HAP-1 (cell line): ENCODE measurements at regions not wholly inside any gene's neighbourhood (a gene's known extent, or its start where the extent isn't known, plus 50 kb on each side); places are given as distances from the start of the nearest gene placed in this dataset.

Experiments used
- DNase-seq, 2 experiments: peaks; one replicate each; pipeline ENCODE4 v3.0.0-alpha.2; 2016 to 2020; ENCODE audit warnings: low spot score in 2 of 2
- H3K27me3 ChIP-seq: fragments of 250-450 bp; sonication (Bioruptor Pico); 2 replicates; pipeline ENCODE4 v1.5.1; 2020; ENCODE audit warnings: low read depth, mild to moderate bottlenecking, moderate library complexity
- H3K36me3 ChIP-seq: fragments of 250-450 bp; sonication (Bioruptor Pico); replicated peaks from 2 replicates; pipeline ENCODE4 v1.5.1; 2020; ENCODE audit warnings: mild to moderate bottlenecking
- H3K4me1 ChIP-seq: fragments of 250-450 bp; sonication (Bioruptor Pico); 2 replicates; pipeline ENCODE4 v1.5.1; 2020; ENCODE audit warnings: mild to moderate bottlenecking
- H3K4me3 ChIP-seq: fragments of 250-450 bp; sonication (Bioruptor Pico); 2 replicates; pipeline ENCODE4 v1.5.1; 2020; ENCODE audit warnings: mild to moderate bottlenecking, moderate library complexity
- H3K9me3 ChIP-seq: fragments of 250-450 bp; sonication (Bioruptor Pico); 2 replicates; pipeline ENCODE4 v1.5.1; 2020; ENCODE audit warnings: mild to moderate bottlenecking, moderate library complexity
- in situ Hi-C: fragments of 300-500 bp; cut with MboI; formaldehyde crosslinking; loops from 3 replicates; pipeline ENCODE4 v1.14.3; 2020; ENCODE audit warnings: low sequenced_read_pairs, inconsistent platforms, mixed read lengths

DNA sequence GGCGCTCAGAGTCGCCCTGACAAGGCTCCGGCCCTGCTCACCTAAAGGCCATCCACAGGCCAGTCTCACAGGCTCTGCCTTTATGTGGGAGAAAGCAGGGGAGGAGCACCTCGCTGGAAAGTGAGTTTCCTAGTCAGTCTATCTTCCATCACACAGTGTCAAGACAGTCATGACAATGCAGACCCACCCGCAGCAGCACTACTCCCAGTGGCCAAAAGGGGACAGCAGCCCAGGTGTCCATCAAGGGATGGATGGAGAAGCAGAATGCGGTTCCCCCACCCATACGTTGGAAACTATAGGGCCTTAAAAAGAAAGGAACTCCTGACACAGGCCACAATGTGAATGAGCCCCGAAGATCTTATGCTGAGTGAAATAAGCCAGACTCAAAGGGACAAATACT is 226.8 kb downstream of the ENGASE start:
- in situ Hi-C loops, result no loop called here
- Histone ChIP-seq H3K4me1 (no peaks in the 10 kb centered on the region), H3K36me3 (no peaks in the 10 kb centered on the region), H3K9me3 (no peaks in the 10 kb centered on the region), H3K4me3 (no peak overlapping the region), H3K27me3 (peaks cover 22% of the 10 kb centered on the region)
- DNase-seq, result no peak

DNA sequence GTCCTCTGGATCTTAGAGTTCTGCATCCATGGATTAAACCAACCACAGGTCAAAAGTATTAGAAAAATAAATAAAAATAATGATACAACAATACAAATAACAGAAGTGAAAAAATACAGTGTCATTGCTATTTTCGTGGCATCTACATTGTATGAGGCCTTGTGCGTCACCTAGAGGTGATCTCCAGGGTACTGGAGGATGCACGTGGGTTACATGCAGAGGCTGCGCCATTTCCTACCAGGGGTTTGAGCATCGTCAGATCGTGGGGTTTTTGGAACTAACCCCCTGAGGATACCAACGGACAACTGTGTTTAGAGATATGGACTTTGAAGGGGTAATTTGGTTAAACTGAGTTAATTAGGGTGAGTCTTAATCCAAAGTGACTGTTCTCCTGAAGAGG is 224.7 kb downstream of the ENGASE start:
- Histone ChIP-seq H3K4me1 (no peaks in the 10 kb centered on the region), H3K36me3 (no peaks in the 10 kb centered on the region), H3K9me3 (no peaks in the 10 kb centered on the region), H3K4me3 (no peak overlapping the region), H3K27me3 (peaks cover 10% of the 10 kb centered on the region)
- no peak for DNase-seq
- in situ Hi-C loops, result no loop called here

DNA sequence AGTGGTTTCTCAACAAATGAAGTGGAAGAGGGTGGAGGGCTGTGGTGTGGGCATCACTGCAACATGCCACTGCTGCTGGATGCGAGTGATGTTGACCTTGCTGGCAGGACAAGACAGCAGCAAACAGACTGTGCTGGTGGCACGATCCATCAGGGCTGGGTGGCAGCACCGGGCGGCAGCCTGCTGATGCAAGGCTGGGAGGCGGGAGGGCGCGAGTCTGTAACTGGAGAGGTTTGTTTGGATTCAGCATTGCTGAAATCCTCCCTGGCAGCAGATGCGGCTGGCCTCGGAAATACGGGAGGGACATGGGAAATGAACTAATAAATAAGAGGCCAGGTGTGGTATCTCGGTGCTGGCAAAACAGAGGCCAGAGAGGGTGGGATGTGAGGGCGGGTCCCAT is 224.2 kb downstream of the ENGASE start:
- DNase-seq, result no peak

DNA sequence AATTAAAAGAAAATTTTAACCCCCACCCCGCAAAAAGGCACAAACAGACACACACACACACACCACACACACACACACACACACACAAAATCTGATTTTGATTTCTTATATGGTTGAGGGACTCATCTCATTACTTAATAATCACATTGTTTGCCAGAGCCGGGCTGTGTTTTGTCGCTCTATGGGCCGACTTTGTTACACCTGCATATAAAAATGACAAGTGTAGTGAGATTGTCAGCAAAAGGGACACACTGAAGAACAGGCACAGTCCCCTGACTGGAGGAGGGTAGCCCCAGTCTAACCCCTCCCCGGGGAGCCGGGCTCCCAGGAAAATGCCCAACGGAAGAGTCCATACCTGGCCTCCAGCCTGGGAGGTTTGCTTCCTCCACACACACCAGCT is 221.6 kb downstream of the ENGASE start:
- Histone ChIP-seq H3K27me3 (peaks cover 5% of the 10 kb centered on the region; the same call in 1 of the 2 replicates), H3K4me1 (no peaks in the 10 kb centered on the region), H3K9me3 (no peaks in the 10 kb centered on the region), H3K4me3 (no peak overlapping the region), H3K36me3 (no peaks in the 10 kb centered on the region)
- in situ Hi-C loops, result no loop called here
- DNase-seq, result no peak

More for the DNA sequence above, 224.2 kb downstream of the ENGASE start:
- Histone ChIP-seq H3K36me3 (no peaks in the 10 kb centered on the region), H3K9me3 (no peaks in the 10 kb centered on the region), H3K4me1 (no peaks in the 10 kb centered on the region), H3K27me3 (peaks cover 5% of the 10 kb centered on the region; the same call in 1 of the 2 replicates), H3K4me3 (no peak overlapping the region)
- in situ Hi-C loops, result no loop called here

DNA sequence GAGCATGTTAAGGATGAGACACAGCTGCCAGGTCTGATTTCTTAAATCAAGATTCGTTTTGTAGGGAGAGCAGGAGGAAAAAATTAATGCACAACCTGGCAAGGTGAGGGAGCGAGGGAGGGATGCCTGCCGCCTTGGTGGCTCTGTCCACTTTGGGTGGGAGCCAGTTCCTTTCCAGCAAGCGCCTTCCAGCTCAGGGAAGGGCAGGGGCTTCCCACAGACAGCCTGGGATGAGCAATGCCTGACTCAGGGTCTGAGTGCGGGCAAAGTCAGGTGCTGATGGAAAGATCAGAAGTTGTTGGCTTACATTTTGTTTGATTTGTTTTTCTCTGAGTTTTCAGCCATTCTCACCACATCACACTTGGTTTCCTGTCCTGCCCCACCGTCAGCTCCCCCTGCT is 220.7 kb downstream of the ENGASE start:
- in situ Hi-C loops, result no loop called here
- Histone ChIP-seq H3K36me3 (no peaks in the 10 kb centered on the region), H3K9me3 (no peaks in the 10 kb centered on the region), H3K4me1 (no peaks in the 10 kb centered on the region), H3K27me3 (peaks cover 3% of the 10 kb centered on the region; the same call in 1 of the 2 replicates), H3K4me3 (no peak overlapping the region)
- no peak for DNase-seq

DNA sequence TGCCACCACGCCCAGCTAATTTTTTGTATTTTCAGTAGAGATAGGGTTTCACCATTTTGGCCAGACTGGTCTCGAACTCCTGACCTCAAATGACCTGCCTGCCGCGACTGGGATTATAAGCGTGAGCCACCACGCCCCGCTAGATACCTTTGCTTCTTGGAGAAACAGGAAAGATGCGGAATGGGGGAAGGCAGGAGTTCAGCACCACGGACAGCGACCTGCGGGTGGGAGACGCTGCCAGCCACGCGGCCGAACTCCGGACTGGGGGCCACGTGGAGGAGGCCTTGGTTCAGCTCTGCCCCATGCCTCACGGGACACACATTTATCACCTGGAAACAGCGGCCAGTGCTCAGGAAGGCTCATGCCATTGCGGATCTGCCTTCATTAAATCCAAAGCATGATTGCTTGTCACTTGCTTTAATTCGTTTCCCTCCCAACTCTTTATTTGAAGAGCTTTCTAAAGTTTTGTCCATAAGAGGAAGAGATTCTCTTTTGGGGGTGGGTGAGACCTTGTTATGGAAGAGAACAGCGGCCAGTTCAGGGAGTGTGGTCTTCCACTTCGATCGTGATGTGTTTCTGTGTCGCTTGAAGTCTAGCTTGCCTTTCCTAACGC is 219.9 kb downstream of the ENGASE start:
- Histone ChIP-seq H3K36me3 (no peaks in the 10 kb centered on the region), H3K4me3 (no peak overlapping the region), H3K4me1 (no peaks in the 10 kb centered on the region), H3K27me3 (no peaks in the 10 kb centered on the region; the same call in 1 of the 2 replicates), H3K9me3 (no peaks in the 10 kb centered on the region)
- peak; percentile 41 to 87 for DNase-seq
- in situ Hi-C loops, result no loop called here

DNA sequence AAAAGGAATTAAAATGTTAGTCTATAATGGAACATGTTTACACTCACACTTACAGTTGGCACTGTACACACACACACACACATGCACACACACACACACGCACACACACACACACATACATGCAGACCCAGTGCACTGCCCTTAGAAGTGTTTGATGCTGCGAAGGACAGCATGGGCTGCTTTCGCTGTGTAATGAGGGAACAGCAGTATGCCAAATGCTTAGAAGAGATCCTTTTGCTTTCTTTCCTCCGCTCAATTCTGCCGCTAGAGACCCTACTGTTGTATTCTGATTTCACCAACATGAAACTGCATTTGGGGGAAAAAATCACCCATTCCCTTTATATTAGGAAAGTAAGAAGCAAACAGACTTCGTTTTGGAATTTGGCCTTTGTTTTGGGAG is 217.9 kb downstream of the ENGASE start:
- Histone ChIP-seq H3K4me1 (no peaks in the 10 kb centered on the region), H3K9me3 (no peaks in the 10 kb centered on the region), H3K4me3 (no peak overlapping the region), H3K27me3 (no peaks in the 10 kb centered on the region; the same call in 1 of the 2 replicates), H3K36me3 (no peaks in the 10 kb centered on the region)
- DNase-seq, result no peak
- in situ Hi-C loops, result no loop called here

DNA sequence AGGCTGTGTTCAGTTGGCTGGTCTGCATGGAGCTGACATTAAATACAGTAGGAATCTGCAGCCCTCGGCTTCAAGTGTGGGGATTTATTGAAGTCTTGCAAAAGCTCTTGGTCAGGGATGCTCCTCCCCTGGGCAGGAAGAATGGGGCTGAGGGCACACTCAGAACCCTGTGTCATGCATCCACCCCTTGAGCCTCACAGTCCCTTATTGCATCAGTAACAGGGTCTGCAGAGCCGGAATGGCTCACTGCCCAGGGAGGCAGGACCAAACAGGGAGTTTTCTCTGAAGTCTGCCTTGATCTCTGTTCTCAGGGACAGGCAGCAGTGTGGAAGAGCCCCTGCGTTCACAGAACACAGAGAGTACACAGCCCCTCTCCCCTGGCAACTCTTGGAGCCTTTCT is 216.8 kb downstream of the ENGASE start:
- H3K36me3 ChIP-seq, result no peaks in the 10 kb centered on the region
- in situ Hi-C loops, result no loop called here
- DNase-seq, result no peak
- H3K4me3 ChIP-seq, result no peak overlapping the region
- H3K27me3 ChIP-seq, result no peaks in the 10 kb centered on the region; the same call in 1 of the 2 replicates
- H3K9me3 ChIP-seq, result no peaks in the 10 kb centered on the region
- H3K4me1 ChIP-seq, result no peaks in the 10 kb centered on the region

DNA sequence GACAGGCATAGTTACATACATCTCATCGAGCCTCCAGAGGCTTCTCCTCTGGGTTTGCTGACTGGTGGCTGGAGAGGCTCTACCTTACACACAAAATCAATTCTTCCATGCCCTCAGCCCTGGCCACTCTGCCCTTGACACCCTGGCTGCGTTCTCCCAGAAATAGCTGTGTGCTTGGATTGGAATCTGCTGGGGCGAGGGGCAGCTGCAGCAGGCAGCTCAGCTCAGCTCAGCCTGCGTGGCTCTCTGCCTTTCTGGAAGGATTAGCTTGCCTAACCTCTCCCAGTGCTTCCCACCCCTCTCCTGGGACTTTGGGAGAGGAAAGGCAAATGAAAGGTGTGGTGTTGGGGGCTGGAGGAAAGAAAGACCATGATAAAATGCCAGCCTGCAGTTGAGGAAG is 216.1 kb downstream of the ENGASE start:
- Histone ChIP-seq H3K36me3 (no peaks in the 10 kb centered on the region), H3K27me3 (no peaks in the 10 kb centered on the region), H3K9me3 (no peaks in the 10 kb centered on the region), H3K4me1 (no peaks in the 10 kb centered on the region), H3K4me3 (no peak overlapping the region)
- DNase-seq, result no peak
- in situ Hi-C loops, result no loop called here

DNA sequence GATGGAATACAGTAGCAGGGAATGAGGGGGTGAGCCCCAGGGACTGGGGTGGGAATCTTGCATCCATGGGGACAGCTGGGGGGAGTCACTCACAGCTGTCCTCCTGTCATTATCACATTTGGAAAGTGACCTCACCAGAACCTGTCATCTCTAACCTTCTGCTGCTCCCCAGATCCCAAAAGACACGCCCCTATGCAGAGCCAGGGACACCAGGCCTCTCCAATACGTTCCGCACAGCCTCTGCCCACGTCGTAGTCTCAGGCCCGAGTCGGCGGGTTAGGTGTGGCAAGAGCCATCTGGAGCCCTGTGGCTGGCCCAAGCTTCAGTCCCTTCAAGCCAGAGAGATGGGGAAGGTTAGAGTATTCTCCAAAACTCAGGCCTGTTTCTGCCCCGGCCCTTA is 214.3 kb downstream of the ENGASE start:
- Histone ChIP-seq H3K4me1 (no peaks in the 10 kb centered on the region), H3K4me3 (no peak overlapping the region), H3K9me3 (no peaks in the 10 kb centered on the region), H3K27me3 (peaks cover 8% of the 10 kb centered on the region; the same call in 1 of the 2 replicates), H3K36me3 (no peaks in the 10 kb centered on the region)
- in situ Hi-C loops, result no loop called here
- no peak for DNase-seq

DNA sequence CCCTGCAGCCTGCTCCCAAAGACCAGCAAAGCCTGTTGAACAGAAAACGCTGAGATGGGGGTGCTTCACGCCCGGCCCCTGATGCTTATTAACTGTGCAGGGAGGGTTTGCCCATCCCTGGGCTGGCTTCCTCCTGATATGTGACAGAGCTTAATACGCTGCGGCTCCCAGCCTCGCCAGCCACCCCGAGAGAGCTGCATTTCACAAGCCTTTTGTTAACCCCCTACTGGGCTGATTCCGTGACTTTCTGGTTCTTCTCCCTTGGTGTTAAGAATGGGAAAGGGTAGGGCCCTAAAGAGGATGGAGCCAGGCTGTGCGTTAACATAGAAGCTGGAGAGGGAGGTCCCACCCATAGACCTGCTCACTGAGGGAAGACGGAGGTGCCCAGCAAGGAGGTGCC is 211.8 kb downstream of the ENGASE start:
- in situ Hi-C loops, result no loop called here
- peaks cover 25% of the 10 kb centered on the region for H3K27me3 ChIP-seq
- no peaks in the 10 kb centered on the region for H3K9me3 ChIP-seq
- no peak overlapping the region for H3K4me3 ChIP-seq
- H3K4me1 ChIP-seq, result no peaks in the 10 kb centered on the region
- DNase-seq, result no peak
- no peaks in the 10 kb centered on the region for H3K36me3 ChIP-seq

DNA sequence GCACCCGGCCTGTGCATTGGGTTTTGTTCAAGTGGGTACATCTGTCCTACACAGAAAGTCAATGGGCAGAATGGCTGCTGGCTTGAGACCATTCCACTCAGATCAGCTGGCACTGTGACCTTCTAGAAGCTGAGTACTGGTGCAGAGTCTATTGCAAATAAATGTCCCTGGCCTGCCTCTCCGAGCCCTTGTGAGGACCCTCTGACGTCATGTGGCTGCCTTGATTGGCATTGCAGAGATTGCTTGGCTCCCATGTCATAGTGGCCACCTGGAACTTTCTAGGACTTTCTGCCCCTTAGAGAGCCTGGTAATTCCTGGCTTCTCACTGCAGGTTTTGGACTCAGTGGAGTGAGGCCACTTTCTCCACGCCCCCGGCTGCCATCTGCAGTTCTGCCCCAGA is 211.3 kb downstream of the ENGASE start:
- Histone ChIP-seq H3K36me3 (no peaks in the 10 kb centered on the region), H3K4me3 (no peak overlapping the region), H3K4me1 (no peaks in the 10 kb centered on the region), H3K9me3 (no peaks in the 10 kb centered on the region), H3K27me3 (peaks cover 26% of the 10 kb centered on the region)
- in situ Hi-C loops, result no loop called here
- no peak for DNase-seq

DNA sequence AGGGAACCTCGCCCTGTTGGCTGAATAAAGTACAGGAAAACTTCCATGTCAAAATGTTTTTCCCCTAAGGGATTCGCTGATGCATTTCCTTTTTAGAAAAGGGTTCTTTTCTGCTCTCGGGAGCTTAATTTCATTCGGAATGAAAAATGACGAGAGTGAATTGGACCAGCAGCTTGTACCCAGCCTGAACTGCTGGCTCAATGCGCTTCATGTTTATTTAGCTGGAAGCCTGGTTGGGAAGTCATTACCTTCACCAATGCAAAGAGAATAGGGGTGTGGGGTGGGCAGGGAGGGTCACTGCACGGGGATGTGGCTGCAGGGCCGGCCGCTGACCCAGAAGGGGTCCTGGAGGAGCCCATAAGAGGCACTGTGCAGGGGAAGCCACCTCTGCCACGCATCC is 207.7 kb downstream of the ENGASE start:
- H3K36me3 ChIP-seq, result no peaks in the 10 kb centered on the region

DNA sequence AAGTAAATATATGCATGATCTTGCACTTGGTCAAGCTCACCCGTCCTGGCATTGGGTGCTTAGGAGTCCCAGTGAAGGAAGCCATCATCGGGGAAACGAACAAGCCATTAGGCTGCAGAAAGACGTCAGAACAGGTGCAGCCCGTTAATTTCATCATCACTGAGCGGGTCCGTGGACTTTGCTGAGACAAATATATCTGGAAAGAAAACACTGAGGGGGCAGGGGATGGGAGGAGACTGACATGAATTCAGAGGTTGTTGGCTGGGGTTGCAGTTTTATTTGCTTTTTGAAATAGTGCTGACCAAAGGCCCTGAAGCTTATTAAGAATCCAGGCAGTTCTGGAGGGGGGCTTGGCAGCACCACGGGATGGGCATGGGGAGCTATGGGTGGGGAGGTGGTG is 207.2 kb downstream of the ENGASE start:
- in situ Hi-C loops, result no loop called here
- Histone ChIP-seq H3K9me3 (no peaks in the 10 kb centered on the region), H3K36me3 (no peaks in the 10 kb centered on the region), H3K4me3 (no peak overlapping the region), H3K27me3 (peaks cover 26% of the 10 kb centered on the region), H3K4me1 (no peaks in the 10 kb centered on the region)
- DNase-seq, result no peak

More for the DNA sequence above, 207.7 kb downstream of the ENGASE start:
- no peak for DNase-seq
- no peak overlapping the region for H3K4me3 ChIP-seq
- H3K27me3 ChIP-seq, result peaks cover 26% of the 10 kb centered on the region
- no peaks in the 10 kb centered on the region for H3K9me3 ChIP-seq
- H3K4me1 ChIP-seq, result no peaks in the 10 kb centered on the region
- in situ Hi-C loops, result no loop called here
